Hepatocyte (in vitro differentiated cells): ENCODE measurements at regions not wholly inside any gene's neighbourhood (a gene's known extent, or its start where the extent isn't known, plus 50 kb on each side); places are given as distances from the start of the nearest gene placed in this dataset.

ENCODE experiments used
- CTCF ChIP-seq: fragments of 200-600 bp; sonication (generic); IDR thresholded peaks from 2 replicates; pipeline ENCODE4 v1.5.1; 2016; ENCODE audit warnings: antibody characterized with exemption, mild to moderate bottlenecking; ENCODE audit not compliant: poor library complexity
- EZH2 ChIP-seq: fragments of 200-600 bp; sonication (generic); IDR thresholded peaks from 2 replicates; pipeline ENCODE4 v1.6.1; 2016; ENCODE audit warnings: antibody characterized with exemption, mild to moderate bottlenecking, borderline replicate concordance
- EZH2phosphoT487 ChIP-seq: fragments of 200-600 bp; sonication (generic); IDR thresholded peaks from one replicate; pipeline ENCODE4 v1.6.1; 2018; ENCODE audit warnings: antibody characterized with exemption, mild to moderate bottlenecking, low read depth, moderate library complexity; ENCODE audit not compliant: unreplicated experiment, severe bottlenecking

DNA sequence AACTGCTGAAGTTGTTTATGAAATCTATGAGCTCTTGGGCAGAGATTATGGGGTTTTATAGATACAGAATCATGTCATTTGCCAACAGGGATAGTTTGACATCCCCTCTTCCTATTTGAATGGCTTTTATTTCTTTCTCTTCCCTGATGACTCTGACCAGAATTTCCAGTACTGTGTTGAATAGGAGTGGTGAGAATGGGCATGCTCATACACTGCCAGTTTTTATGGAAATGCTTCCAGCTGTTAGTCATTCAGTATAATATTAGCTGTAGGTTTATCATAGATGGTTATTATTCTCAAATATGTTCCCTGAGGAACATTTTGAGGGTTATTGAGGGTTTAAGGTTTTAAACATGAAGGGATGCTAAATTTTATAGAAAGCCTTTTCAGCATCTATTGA is 121.2 kb downstream of the NR4A2 start:
- TF ChIP-seq CTCF (no peak), EZH2phosphoT487 (no peak), EZH2 (no peak)
